SU-DHL-6 (cell line): ENCODE measurements at regions not wholly inside any gene's neighbourhood (a gene's known extent, or its start where the extent isn't known, plus 50 kb on each side); places are given as distances from the start of the nearest gene placed in this dataset.
"Not testable (repeated sequence)": the region's sequence is repeated elsewhere in the genome, so short reads cannot be mapped to it uniquely, and the experiment has no call there.

ENCODE experiments used
- H2AFZ ChIP-seq: fragments of 200-600 bp; sonication (generic); 2 replicates; pipeline ENCODE4 v1.6.1; 2014; ENCODE audit warnings: low read depth, mild to moderate bottlenecking, moderate library complexity, mixed read lengths, antibody characterized with exemption, low read length; ENCODE audit not compliant: severe bottlenecking
- H3F3A ChIP-seq: fragments of 200-600 bp; shearing (Covaris generic); 2 replicates; pipeline ENCODE4 v1.6.0; 2016; ENCODE audit warnings: antibody characterized with exemption, mild to moderate bottlenecking; ENCODE audit not compliant: insufficient read depth
- H3K27ac ChIP-seq: fragments of 200-600 bp; sonication (generic); 2 replicates; pipeline ENCODE4 v1.5.1; 2016; ENCODE audit warnings: low read depth, mild to moderate bottlenecking, low read length, moderate library complexity, mixed read lengths
- H3K27me3 ChIP-seq: fragments of 200-600 bp; sonication (generic), shearing (Covaris generic); 2 replicates; pipeline ENCODE4 v1.6.0; 2014; ENCODE audit warnings: mild to moderate bottlenecking, low read length
- H3K36me3 ChIP-seq: fragments of 200-600 bp; sonication (generic); 2 replicates; pipeline ENCODE4 v1.6.1; 2014; ENCODE audit warnings: mild to moderate bottlenecking, low read length, mixed read lengths
- H3K4me2 ChIP-seq: fragments of 300-600, 200-600 bp; shearing (Covaris generic), sonication (generic); 2 replicates; pipeline ENCODE4 v1.6.0; 2014; ENCODE audit warnings: low read length, low read depth, mild to moderate bottlenecking; ENCODE audit not compliant: poor library complexity, severe bottlenecking
- H3K4me3 ChIP-seq: fragments of 200-600 bp; sonication (generic); 2 replicates; pipeline ENCODE4 v1.5.1; 2014; ENCODE audit warnings: antibody characterized with exemption, low read length, mild to moderate bottlenecking, mixed read lengths; ENCODE audit not compliant: insufficient read depth, poor library complexity, severe bottlenecking
- H3K79me2 ChIP-seq: fragments of 200-600 bp; sonication (generic); 2 replicates; pipeline ENCODE4 v1.6.1; 2014; ENCODE audit warnings: mild to moderate bottlenecking, low read length, moderate library complexity; ENCODE audit not compliant: insufficient read depth
- H3K9ac ChIP-seq: fragments of 200-600 bp; sonication (generic); 2 replicates; pipeline ENCODE4 v1.7.0; 2014; ENCODE audit warnings: mild to moderate bottlenecking, low read length
- H3K9me2 ChIP-seq: fragments of 200-600 bp; sonication (generic); replicated peaks from 2 replicates; pipeline ENCODE4 v1.6.1; 2014; ENCODE audit warnings: low read length; ENCODE audit not compliant: insufficient read depth
- H3K9me3 ChIP-seq: fragments of 200-600 bp; sonication (generic); 2 replicates; pipeline ENCODE4 v1.6.1; 2014; ENCODE audit warnings: low read length, mixed read lengths; ENCODE audit not compliant: insufficient read depth
- H4K20me1 ChIP-seq: fragments of 200-600 bp; sonication (generic); 2 replicates; pipeline ENCODE4 v1.6.1; 2014; ENCODE audit warnings: low read depth, mild to moderate bottlenecking, antibody characterized with exemption, low read length, moderate library complexity, mixed read lengths
- EZH2phosphoT487 ChIP-seq: fragments of 200-600 bp; sonication (generic), shearing (Covaris generic); conservative IDR thresholded peaks from 2 replicates; pipeline ENCODE4 v1.6.1; 2018; ENCODE audit warnings: mild to moderate bottlenecking, antibody characterized with exemption, low read length, moderate library complexity, mixed read lengths
- TF ChIP-seq, protein P1 (sequence below): fragments of 200-600 bp; sonication (generic); IDR thresholded peaks from one replicate; pipeline ENCODE4 v1.5.1; 2017; ENCODE audit warnings: antibody characterized with exemption, mild to moderate bottlenecking, low read length, moderate library complexity; ENCODE audit not compliant: insufficient read depth, poor library complexity, severe bottlenecking

DNA sequence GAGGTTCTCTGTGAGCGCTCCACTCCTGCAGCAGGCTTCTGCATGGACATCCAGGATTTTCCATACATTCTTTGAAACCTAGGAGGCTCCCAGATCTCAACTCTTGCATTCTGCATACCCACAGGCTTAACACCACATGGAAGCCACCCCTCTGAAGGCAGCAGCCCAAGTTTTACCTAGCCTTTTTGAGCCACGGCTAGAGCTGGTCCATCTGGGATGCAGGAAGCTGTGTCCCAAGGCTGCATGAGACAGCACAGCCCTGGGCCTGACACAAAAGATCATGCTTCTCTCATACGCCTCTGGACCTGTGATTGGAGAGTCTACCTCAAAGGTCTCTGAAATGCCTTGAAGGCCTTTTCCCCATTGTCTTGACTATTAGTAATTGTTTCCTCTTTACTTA, 53.6 kb upstream of the RPRM start:
- no peaks in the 10 kb centered on the region for H3K79me2 ChIP-seq
- TF ChIP-seq, protein P1, sequence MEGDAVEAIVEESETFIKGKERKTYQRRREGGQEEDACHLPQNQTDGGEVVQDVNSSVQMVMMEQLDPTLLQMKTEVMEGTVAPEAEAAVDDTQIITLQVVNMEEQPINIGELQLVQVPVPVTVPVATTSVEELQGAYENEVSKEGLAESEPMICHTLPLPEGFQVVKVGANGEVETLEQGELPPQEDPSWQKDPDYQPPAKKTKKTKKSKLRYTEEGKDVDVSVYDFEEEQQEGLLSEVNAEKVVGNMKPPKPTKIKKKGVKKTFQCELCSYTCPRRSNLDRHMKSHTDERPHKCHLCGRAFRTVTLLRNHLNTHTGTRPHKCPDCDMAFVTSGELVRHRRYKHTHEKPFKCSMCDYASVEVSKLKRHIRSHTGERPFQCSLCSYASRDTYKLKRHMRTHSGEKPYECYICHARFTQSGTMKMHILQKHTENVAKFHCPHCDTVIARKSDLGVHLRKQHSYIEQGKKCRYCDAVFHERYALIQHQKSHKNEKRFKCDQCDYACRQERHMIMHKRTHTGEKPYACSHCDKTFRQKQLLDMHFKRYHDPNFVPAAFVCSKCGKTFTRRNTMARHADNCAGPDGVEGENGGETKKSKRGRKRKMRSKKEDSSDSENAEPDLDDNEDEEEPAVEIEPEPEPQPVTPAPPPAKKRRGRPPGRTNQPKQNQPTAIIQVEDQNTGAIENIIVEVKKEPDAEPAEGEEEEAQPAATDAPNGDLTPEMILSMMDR = no peak
- TF ChIP-seq EZH2phosphoT487 = no peak
- H3K36me3 ChIP-seq = no peaks in the 10 kb centered on the region
- H2AFZ ChIP-seq = no peak overlapping the region
- no peak overlapping the region for H3K9ac ChIP-seq
- no peak overlapping the region for H3K27ac ChIP-seq
- H3F3A ChIP-seq = no peaks in the 10 kb centered on the region
- H3K9me2 ChIP-seq = no peaks in the 10 kb centered on the region
- H3K27me3 ChIP-seq = no peaks in the 10 kb centered on the region
- no peaks in the 10 kb centered on the region for H4K20me1 ChIP-seq
- no peak overlapping the region for H3K4me3 ChIP-seq
- no peak overlapping the region for H3K4me2 ChIP-seq
- no peaks in the 10 kb centered on the region for H3K9me3 ChIP-seq

- not testable (repeated sequence) for H3K4me3 ChIP-seq, H3F3A ChIP-seq, H3K9me3 ChIP-seq, H3K36me3 ChIP-seq, H3K27me3 ChIP-seq, H3K9me2 ChIP-seq, H3K27ac ChIP-seq, H3K4me2 ChIP-seq, H4K20me1 ChIP-seq, H3K9ac ChIP-seq, H2AFZ ChIP-seq, H3K79me2 ChIP-seq
Measured at GRCh38 chr2:153533803-153534202, 55.2 kb upstream of the RPRM start.

GRCh38 chr2:153534590-153534989, 56.0 kb upstream of the RPRM start:
- not testable (repeated sequence) for H3K9me3 ChIP-seq, H4K20me1 ChIP-seq, H3K4me3 ChIP-seq, H3K9ac ChIP-seq, H3K36me3 ChIP-seq, H3K27ac ChIP-seq, H3K27me3 ChIP-seq, H3K4me2 ChIP-seq, H3F3A ChIP-seq, H3K79me2 ChIP-seq, H3K9me2 ChIP-seq, H2AFZ ChIP-seq

DNA sequence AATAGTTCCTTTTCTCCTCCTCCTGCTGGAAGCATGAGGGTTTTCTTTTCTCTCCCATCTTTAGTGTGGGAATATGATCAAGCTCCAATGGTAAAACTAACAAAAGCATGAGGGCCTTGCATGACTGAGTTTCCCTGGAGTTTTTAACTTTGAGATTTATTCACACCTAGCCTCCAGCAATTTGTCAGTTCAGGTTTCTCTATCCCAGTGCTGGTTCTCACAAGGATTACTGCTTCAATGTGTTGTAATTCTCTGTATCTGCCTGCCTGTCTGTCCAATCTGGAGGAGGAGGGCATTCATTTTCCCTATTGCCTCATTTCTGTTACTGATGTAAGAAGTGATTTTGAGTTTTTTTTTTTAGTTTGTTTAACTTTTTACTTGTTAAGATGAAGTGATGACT, 57.6 kb upstream of the RPRM start:
- Histone ChIP-seq H3K9me2 (no peaks in the 10 kb centered on the region), H3K9me3 (no peaks in the 10 kb centered on the region), H3K9ac (no peak overlapping the region), H3K36me3 (no peaks in the 10 kb centered on the region), H3K27ac (no peak overlapping the region), H3K79me2 (no peaks in the 10 kb centered on the region), H3K27me3 (no peaks in the 10 kb centered on the region), H2AFZ (no peak overlapping the region), H3K4me3 (no peak overlapping the region), H3K4me2 (no peak overlapping the region), H3F3A (no peaks in the 10 kb centered on the region), H4K20me1 (no peaks in the 10 kb centered on the region)
- TF ChIP-seq, protein P1 = no peak
- TF ChIP-seq EZH2phosphoT487 = no peak

DNA sequence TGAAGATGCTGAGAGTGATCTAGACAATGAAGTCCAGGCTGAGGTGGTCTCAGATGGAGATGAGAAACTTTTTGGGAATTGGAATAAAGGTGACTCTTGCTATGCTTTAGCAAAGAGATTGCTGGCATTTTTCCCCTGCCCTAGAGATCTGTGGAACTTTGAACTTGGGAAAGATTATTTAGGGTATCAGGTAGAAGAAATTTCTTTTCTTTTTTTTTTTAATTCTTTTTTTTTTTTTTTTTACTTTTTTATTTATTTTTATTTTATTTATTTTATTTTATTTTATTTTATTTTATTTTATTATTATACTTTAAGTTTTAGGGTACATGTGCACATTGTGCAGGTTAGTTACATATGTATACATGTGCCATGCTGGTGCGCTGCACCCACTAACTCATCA, 59.5 kb upstream of the RPRM start:
- not testable (repeated sequence) for H3F3A ChIP-seq, H3K36me3 ChIP-seq, H3K79me2 ChIP-seq, H4K20me1 ChIP-seq, H3K9me3 ChIP-seq, H3K27ac ChIP-seq, H3K9ac ChIP-seq, H3K4me3 ChIP-seq, H3K27me3 ChIP-seq, H2AFZ ChIP-seq, H3K9me2 ChIP-seq, H3K4me2 ChIP-seq
